Right kidney (tissue), 1 donor: ENCODE measurements at regions not wholly inside any gene's neighbourhood (a gene's known extent, or its start where the extent isn't known, plus 50 kb on each side); places are given as distances from the start of the nearest gene placed in this dataset.
"Not testable (repeated sequence)": the region's sequence is repeated elsewhere in the genome, so short reads cannot be mapped to it uniquely, and the experiment has no call there.

Experiments used
- DNase-seq: peaks from one replicate; pipeline ENCODE4 v3.0.0-alpha.2; 2016

GRCh38 chr13:83088858-83089257 lies 793.4 kb downstream of the SLITRK1 start:
- no peak for DNase-seq

DNA sequence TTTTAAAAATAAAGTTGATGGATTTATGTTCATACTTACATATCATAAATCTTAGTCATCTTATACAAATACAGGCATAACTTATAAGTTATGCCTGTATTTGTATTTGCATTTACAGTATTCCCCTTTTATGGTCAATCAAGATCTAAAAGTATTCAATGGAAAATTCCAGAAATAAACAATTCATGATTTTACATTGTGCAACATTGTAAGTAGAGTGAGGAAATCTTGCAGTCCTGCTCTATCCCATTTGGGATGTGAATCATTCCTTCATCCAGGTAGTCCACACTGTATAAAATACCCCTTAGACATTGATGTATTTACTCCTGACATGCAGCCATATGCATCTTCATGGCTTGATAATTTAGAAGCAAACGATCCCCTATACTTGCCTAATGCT lies 795.3 kb downstream of the SLITRK1 start:
- no peak for DNase-seq

DNA sequence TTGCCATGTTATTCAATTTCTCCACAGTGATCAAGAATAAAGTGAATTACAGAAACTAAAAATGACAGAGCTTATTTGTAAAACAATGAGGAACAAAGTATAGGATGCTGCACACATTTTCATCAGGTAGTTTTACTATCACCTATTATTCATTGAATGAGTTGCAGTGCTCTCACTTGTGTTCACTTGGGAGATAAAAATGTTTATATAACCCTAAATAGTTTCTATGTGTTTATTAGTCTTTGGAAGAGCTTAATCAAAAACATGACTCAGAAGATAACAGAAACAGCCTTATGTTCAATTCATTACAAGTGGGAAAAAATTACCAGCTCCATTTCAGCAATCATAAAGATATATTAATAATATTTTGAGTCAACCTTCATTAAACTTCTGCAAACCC lies 796.2 kb downstream of the SLITRK1 start:
- DNase-seq = no peak

DNA sequence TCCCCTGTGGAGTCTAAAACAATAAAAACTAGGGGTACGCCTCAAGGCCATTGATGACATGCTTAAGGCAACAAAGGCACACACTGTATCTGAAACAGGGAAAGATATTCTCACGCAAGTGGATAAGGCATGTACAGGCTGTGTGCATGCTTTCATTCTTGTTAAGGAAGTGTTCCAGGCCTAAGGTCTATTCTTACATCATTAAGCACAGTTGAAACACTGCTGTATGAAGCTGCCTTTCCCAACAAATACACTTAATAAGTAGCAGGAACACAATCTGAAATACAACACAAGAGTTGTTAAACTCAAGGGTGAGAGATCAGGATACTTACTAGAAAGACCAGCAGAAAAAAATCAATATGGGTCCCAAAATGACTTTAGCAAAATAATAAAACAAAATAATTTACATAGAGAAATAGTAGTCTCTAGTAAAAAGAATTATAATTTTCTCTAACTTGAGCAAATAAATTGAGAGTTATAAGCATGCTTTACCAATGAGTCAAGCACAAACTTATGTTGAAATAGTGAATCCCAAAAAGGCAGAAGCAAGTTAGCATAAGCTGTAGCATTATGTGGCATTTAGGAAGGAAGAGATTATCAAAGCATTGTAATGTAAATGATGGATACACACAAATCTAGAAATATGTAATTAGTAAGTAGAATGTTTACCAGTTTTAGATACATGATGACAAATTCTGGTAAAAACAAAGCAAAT lies 796.9 kb downstream of the SLITRK1 start:
- no peak for DNase-seq

GRCh38 chr13:83077499-83077898 lies 804.8 kb downstream of the SLITRK1 start:
- no peak for DNase-seq

GRCh38 chr13:83073930-83074329 lies 808.3 kb downstream of the SLITRK1 start:
- not testable (repeated sequence) for DNase-seq

DNA sequence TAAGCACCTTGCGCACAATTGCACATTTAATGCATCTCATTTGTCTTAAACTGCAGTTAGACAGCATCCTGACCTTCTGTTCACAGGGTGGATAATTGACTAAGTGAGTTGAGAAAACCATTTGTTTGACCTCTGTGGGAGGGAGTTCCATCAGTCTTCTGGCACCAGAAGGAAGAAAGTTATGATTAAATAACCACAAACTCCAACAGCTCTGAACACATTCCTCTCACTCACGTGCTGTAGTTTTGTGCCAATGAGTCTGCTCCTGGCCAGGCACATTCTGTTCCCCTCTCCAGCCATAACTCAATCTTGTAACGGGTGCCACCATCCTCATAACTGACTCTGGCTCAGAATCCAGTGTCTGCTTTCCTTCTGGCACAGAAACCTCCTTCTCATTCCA lies 817.2 kb downstream of the SLITRK1 start:
- peak; percentile 1 for DNase-seq

DNA sequence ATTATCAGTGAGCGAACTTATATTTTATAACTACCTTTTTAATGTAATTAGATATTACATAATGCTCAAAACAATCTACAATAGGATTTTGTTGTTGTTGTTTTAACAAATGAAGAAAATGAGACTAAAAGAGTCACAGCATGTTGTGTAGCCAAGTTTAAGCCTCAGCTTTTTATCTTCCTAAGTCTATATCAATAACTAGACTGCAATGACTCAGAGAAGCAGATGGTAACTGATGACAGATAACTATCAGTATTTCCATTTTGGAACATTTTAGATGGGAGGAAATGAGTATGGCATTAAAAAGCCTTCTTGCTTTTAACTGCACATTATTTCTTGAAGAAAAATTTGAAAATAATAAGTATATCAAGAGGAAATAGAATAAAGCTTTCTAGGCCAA lies 825.2 kb downstream of the SLITRK1 start:
- DNase-seq = no peak

GRCh38 chr13:83056269-83056668 lies 826.0 kb downstream of the SLITRK1 start:
- no peak for DNase-seq

DNA sequence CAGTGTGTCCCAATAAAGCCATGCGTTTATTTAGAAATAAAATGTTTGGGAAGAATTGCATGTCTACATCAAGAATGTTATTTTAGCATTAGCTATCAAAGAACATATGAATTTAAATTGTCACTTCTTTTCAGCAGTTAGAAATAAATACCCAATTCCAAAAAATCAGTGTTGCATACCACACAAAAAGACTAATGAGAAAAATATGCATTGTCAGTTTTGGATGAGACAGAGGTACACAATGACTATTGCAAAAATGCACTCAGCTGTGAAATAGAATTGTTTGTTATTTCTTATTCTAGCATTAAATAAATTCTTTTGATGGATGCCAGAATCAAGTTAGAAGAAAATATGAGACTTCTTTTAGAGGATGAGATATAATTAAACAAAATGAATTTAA lies 833.9 kb downstream of the SLITRK1 start:
- DNase-seq = no peak

DNA sequence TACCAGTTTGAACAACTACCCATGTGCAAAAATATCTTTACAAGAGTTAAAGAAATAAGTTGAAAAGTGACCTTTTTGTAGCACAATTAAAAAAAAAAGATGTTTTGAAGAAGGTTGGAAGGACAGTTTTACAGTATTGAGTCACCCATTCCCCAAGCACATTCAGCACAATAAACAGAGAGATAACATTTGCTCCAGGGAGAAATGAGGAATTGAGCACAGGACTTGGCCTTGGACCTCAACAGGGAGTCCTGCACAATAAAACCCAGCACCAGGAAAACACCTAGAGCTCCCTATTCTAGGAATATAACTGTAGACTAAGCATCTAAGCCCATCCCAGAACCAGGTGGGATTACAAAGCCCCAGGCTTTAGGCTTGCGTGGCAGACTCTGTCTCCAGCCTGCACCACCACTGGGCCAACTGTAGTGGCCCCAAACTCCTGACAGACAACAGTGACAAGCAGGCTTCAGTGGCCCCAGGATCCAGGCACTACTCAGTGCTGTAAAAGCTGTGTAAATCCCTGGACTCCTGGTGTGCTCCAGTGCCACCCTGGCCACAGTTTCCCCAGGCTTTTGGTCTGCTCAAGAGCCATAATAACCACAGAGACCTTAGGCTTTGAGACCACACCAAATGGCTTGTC lies 857.2 kb downstream of the SLITRK1 start:
- no peak for DNase-seq

DNA sequence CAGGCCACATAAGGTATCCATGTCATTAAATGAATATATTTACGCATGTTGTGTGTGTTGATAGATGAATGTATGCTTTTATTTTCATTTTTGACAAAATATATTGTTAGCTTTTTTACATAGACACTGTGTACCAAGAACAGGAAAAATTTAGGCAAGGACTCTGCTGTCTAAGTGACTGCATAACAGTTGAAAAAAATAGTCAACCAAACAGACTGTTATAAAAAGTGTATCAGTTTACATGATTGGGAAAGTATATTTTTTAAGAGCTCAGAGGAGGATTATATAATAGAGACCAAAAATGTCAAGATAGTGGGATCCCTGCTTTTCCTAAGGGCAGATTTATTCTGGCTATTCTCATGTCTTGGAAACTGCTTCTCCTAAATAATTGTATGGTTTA lies 858.0 kb downstream of the SLITRK1 start:
- no peak for DNase-seq

- DNase-seq = no peak
These were observed 862.3 kb downstream of the SLITRK1 start for GRCh38 chr13:83019986-83020385.

GRCh38 chr13:83009987-83010386 lies 872.3 kb downstream of the SLITRK1 start:
- DNase-seq = no peak

GRCh38 chr13:83008212-83008929 lies 873.9 kb downstream of the SLITRK1 start:
- DNase-seq = no peak

DNA sequence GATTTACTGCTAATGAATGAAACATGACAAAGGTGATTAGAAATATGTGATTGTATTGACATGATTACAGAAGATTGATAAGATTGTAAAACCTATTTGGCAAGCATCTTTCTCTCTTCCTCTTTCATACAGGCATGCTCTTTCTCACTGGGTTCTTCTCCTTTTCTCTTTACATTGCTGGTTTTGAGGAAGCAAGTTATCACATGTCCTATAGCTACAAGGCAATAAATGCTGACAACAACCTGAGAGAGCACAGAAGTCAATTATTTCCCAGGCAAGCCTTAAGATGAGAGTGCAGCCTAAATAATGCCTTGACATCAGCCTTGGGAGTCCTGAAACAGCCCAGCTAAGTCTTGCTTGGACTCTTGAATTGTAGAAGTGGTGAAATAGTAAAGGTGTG lies 875.0 kb downstream of the SLITRK1 start:
- no peak for DNase-seq

DNA sequence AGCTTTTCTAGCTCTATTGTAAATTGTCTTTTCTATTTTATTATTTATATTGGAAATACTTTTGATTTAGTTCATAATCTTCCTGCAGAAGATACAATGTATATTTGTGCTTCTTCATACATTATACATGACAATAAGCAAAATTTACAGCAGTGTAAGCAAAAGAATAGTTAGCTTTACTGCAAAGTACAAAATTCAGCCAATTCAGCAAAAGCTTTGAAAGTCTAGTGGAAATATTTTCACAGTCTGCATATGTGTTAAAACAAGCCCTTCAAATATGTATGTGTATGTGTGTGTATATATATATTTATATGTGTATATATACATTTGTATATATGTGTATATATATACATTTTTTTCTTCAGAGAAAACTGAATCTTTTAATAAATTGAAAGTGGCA lies 879.1 kb downstream of the SLITRK1 start:
- DNase-seq = no peak

DNA sequence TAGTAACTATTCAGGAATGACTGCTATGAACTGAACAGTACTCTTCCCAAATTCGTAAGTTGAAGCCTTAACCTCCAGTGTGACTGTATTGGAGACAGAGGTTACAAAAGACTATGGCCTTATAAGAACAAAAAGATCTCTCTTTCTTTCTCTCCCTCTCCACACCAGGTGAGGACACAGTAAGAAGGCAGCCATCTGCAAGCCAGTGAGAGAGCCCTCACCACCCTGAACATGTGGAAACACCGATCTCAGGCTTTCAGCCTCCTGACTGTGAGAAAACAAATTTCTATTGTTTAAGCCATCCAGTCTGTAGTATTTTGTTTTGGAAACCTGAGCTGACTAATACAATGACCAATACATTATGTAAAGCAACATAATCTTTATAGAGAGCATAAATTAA lies 888.9 kb downstream of the SLITRK1 start:
- DNase-seq = no peak

GRCh38 chr13:82976499-82976898 lies 905.8 kb downstream of the SLITRK1 start:
- no peak for DNase-seq

GRCh38 chr13:82963226-82964099 lies 918.8 kb downstream of the SLITRK1 start:
- DNase-seq = no peak

DNA sequence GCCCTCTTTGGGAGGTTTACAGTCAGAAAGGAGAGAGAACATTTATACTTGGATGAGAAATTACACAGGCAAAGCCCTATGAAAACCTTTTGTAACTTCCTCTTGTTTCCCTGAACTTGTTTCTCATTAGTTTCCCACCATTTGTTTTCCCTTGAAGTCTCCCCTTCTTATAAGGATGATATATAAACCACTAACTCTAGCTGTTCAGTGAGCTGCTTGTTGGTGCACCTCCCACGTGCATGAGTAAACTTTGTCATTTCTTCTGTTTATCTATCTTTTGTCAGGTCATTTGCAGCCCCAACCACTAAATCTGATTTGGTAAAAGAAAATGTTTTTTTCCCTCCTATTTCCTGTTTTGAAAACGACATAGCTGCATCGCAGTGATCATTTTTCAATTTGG lies 919.9 kb downstream of the SLITRK1 start:
- DNase-seq = no peak

- no peak for DNase-seq
These were observed 920.5 kb downstream of the SLITRK1 start for GRCh38 chr13:82961757-82962156.

DNA sequence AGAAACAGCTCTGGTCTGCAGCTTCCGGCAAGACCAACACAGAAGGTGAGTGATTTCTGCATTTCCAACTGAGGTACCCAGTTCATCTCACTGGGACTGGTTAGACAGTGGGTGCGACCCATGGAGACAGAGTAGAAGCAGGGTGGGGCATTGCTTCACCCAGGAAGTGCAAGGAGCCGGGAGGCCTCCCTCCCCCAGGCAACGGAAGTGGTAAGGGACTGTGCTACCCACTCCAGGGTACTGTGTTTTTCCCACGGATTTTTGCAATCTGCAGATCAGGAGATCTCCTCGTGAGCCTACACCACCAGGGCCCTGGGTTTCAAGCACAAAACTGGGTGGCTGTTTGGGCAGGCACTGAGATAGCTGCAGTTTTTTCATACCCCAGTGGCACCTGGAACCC lies 929.9 kb downstream of the SLITRK1 start:
- DNase-seq = not testable (repeated sequence)
